ENCODE measurements at regions not wholly inside any gene's neighbourhood (a gene's known extent, or its start where the extent isn't known, plus 50 kb on each side); places are given as distances from the start of the nearest gene placed in this dataset.

DNA sequence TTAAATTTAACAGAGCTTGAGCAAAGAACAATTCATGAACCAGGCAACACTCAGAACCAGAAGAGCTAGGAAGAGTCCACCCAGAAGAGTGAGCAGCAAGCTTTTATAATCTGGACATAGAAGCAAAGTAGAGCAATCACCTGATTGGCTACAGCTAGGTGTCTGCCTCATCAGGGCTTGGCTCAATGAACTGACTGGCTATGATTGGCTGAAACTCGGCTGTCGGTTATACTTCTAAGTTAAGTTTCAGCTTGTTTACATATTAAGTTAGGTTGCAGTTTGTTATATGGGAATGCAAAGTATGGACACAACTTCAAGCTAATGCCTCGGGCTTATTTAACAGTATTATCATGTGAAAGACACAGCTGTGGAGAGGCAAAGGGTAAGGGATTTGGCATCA is 63.2 kb upstream of the NABP1 start:
- no peak for DNase-seq

- no peak for DNase-seq
Observed at GRCh38 chr2:191615596-191615995, 62.3 kb upstream of the NABP1 start.

GRCh38 chr2:191617575-191617974 is 60.4 kb upstream of the NABP1 start:
- peak; percentile 29 to 35 for DNase-seq

DNA sequence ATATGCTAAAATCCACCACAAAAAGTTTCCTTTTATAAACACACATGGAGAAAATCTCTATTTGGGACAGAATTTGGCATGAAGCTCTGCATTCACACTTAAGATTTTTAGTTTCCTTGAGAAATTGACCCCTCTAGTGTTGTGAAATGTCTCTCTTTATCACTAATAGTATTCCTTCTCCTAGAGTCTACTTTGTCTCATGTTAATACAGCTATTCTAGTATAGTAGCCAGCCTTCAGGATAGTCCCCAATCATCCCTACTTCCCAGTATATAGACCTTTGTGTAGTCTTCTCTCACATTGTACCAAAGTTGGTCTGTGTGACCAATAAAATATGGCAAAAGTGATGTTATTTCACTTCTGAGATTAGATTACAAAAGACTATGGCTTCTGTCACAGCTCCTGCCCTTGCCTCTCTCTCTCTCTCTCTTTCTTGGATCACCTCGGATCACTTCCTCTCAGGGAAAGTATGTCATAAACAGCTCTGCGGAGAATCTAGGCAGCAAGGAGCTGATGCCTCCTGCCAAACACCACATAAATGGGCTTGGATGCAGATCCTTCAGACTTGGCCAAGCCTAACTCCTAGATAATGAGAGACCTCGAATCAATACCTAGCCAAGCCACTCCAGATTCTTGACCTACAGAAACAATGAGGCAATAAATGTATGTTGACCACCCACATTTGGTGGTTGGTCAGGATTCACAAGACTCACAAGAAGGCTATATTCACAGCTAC is 59.7 kb upstream of the NABP1 start:
- DNase-seq, result no peak

DNA sequence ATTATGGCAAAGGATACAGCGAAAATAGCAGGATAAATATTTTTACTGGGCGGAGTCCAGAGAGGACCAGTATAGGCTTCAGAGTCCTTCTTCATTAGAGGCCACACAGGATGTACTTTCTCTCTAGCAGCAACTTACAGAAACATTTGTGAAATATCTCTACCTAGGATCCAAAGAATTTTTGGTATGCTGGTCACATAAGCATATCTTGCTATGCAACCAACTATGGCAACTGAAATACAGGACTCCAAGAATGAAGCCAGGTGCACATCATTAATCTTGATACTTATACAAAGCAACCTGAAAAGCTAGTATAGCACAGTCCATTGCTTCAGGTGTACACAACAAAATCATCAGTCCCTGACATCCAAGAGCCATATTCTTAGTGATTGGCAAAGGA is 59.1 kb upstream of the NABP1 start:
- no peak for DNase-seq

- no peak for DNase-seq
Observed at GRCh38 chr2:191620144-191620543, 57.8 kb upstream of the NABP1 start.

DNA sequence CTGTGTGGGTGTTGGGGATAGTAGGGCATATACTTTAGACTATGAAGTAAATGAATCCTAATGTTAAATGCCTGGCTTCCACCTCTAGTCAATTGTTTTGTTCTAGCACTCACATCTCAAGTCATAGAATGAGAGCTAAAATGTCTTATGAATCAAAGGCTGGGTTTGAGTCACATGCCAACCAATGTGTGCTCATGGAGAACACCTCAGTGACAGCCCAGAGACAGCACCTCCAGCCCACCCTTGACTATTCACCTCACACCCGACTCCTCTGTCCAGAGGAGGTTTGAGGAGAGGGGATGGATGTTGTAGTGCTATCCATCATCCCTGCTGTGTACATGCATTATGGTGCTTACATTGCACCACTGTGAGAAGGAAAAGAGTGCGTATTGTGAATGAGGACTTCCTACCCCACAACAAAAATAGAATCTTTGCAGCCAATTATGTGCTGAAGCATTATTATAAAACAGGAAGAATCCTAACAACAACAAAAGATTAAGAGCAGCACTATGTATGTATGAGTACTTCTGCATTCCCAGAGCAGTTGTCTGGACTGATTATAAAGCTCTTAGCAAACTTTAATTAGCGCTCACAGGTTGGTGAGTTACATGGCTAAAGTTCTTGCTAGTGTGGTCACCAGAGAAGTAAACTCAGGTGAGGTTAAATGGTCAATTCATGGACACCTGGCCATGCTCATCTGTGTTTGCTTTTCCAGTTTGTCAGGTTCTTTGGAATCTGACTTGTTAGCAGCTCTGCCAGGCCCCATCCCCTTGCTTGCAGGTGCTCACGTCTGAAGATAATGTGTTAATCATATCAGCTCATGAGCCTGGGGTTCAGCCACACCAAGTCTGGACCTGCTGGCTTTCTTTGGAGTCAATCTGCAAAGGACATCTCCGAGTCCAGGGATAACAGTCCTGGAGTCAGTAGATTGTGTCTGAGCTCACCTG is 55.3 kb upstream of the NABP1 start:
- DNase-seq, result no peak

GRCh38 chr2:191625016-191625415 is 52.9 kb upstream of the NABP1 start:
- peak; percentile 21 to 43 for DNase-seq

GRCh38 chr2:191625446-191625845 is 52.5 kb upstream of the NABP1 start:
- no peak for DNase-seq

GRCh38 chr2:191626497-191627151 is 51.3 kb upstream of the NABP1 start:
- DNase-seq, result no peak

- no peak for DNase-seq
Observed at GRCh38 chr2:191627518-191627917, 50.4 kb upstream of the NABP1 start.

Data from activated CD4-positive, alpha-beta T cell treated with anti-CD3 and anti-CD28 coated beads, Interleukin-2, amount 50 U/mL, for 4 hours (primary cell).